ENCODE measurements at regions not wholly inside any gene's neighbourhood (a gene's known extent, or its start where the extent isn't known, plus 50 kb on each side); places are given as distances from the start of the nearest gene placed in this dataset.
"Not testable (repeated sequence)": the region's sequence is repeated elsewhere in the genome, so short reads cannot be mapped to it uniquely, and the experiment has no call there.

DNA sequence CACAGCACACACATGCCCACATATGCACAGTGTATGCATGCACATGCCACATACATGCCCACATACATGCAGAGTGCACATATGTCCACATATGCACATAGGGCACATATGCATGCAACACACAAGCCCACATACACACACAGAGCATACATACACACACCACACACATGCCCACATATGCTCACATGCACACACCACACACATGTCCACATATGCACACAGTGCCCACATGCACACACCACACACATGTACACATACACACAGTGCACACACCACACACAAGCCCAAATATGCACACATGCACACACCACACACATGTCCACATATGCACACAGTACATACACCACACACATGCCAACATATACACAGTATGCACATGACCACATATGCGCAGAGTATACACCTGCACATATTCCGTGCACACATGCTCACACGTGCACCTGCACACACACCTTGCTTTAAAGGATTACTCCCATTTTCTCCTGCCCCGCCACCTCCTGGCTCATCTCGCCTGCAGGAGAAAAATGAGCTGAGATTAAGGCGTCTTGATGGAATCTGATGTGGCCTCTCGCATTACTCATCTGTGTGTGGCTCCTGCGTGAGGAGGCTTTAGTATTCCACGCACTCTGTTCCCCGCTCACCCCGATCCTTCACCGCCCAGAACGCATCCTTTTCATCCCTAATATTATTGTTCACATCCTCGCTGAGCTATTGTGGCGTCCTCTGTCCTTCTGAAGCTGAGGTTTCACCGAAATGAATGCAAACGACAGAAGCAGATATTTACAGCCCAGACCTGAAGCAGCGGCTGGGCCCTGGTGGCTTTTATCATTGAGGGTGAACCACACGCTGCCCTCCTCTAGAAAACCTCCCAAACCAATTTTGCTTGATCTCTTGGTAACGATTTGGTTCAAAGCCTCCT, 182.7 kb downstream of the OLFM1 start:
- DNase-seq (ENCODE audit: low read depth in 3 of 3, low spot score in 2 of 3) = no peak

DNA sequence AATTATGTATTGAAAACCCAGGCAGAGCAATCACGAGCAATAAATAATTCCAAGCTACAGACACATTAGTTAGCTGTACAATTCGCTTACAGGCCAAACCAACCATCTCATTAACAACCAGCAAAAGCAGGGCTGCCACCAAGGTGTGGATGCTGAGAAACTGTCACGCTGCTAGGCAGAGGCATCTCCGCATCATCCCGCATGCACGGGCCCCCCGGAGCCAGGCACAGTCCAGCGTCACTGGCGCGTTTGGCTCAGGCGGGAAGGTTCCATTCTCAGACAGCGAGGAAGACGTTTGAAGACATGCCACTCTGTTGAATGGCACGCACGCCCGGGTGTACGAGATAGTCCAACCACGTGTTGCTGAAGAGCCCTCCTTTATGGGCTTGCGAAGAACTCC, 184.0 kb downstream of the OLFM1 start:
- DNase-seq (ENCODE audit: low read depth in 3 of 3, low spot score in 2 of 3) = no peak

DNA sequence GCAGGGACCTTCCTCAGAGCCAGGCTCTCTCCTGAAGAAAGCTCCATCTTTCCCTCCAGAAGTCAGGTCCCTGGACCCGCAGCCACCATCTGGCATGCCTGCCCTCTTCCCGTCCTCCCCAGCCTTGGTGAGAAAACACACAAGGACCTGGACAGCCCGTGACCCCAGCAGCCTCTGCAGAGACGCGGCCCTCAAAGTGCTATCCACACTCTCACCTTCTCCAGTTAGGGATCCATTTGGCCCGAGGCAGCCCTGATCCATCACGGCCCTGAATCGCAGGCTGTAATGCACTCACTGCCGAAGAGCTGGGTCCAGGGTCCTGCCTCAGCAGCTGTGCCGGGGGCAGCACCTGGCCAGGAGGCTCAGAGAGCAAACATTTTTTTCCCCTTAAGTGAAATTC, 185.1 kb downstream of the OLFM1 start:
- DNase-seq (ENCODE audit: low read depth in 3 of 3, low spot score in 2 of 3) = no peak

DNA sequence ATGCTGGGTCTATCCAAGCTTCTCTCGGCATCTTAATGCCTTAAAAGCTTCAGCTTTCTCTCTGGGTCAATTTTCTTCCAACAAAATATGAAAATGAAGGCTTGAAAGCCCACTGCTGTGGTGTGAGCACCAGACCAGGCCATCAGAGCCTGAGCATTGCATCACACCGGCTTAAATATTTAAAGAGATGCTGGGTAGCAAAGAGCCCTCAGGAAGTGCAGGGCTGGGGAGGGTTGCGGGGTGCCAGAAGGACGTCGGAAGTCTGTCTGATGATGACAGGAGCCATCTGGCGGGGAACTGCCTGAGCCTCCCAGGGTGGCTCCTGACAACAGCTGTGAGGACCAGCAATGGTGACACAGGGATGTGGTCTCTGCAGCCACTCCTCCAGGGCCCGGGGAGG, 185.5 kb downstream of the OLFM1 start:
- DNase-seq (ENCODE audit: low read depth in 3 of 3, low spot score in 2 of 3) = peak in 1 of 3 donors; percentile 19

DNA sequence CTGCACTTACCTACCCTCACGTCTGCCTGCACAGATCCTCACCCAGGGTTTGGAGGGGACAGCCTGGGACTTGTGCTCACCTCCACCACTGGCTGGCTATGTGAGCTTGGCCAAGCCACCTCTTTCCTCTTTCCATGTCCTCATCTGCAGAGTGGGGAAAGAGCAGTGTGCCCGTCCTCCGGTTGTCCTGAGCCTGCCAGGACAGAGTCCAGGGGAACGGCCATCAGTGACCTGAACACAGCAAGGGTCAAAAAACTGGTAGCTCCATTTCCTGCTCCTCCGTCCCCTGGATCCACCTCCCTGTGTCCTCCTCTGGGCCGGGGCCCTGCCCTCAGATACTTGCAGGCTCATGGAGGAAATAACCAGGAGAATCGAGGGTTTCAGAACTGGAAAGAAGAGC, 187.7 kb downstream of the OLFM1 start:
- no peak for DNase-seq (ENCODE audit: low read depth in 3 of 3, low spot score in 2 of 3)

DNA sequence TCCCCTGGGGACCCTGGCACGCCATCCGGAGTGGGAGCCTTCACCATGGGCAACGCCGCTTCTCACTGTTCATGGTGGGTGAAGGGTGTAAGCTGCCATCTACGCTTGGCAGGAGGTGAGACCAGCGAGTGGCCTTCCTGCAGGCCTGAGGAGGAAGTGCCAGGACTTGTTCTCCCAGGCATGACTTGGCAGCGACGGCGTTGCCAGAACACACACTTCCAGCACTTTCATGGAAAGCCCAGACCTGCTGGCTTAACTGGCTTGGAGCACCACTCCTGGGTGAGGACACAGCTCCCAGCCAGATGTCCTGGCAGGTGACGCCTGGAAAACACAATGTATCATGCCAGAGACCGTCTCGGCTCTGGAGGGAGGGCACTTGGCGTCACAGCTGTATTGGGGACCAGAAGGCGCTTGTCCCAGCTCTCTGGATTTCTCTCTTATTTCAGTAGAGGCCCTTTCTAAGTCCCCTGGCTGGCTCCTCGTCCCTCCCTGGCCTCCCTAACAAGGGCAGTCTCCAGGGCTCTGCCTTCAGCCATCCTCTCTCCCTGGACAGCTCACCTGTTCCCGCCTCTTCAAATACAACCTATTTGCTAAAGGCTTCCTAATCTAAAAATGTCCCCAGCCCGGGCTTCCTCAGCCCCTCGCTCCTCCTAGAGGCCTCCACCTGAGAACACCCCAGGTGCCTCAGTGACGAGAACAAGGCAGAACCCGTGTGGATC, 188.3 kb downstream of the OLFM1 start:
- DNase-seq (ENCODE audit: low read depth in 3 of 3, low spot score in 2 of 3) = no peak

DNA sequence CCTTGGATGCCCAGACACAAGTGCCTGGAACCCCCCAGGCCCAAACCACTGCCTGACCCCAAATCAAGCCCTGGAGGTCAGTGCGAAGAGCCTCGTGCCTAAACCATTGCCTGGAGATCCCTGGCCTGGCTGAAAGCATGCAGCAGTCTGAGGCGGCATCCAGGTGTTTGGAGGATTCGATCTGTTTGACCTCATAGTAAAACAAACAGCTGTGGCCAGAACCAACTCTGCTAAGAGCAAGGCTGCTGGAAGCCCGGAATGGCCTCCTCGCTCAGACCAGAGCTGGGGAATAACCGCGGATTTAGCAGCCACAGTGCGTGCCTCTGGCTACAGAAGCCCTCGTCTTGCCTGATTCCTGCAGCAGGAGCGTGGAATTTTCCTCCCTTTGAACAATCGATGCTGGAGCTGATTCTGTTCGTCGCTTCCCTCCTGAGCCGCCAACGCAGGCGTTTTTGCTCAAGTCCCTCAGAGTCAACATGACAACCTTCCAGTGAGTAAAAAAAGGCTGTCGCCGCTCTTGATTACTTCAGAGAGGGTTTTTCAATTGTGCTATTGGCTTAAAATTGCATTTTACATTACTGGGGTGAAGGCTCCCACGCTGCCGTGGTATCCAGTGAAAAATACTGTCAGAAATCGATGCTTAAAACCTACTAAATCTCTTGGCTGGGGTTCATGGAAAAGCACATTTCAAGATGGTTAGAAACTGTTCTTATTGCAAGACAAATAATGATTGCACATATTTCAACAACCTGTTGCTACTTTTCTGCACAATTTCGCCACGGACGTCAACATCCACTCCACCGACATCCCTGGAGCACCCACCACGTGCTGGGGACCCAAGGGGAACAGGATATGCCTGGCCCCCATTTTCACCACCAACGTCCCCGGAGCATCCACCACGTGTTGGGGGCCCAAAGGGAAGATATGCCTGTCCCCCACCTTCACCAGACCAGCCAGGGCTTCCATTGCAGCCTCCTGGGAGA, 190.0 kb downstream of the OLFM1 start:
- DNase-seq (ENCODE audit: low read depth in 3 of 3, low spot score in 2 of 3) = no peak

DNA sequence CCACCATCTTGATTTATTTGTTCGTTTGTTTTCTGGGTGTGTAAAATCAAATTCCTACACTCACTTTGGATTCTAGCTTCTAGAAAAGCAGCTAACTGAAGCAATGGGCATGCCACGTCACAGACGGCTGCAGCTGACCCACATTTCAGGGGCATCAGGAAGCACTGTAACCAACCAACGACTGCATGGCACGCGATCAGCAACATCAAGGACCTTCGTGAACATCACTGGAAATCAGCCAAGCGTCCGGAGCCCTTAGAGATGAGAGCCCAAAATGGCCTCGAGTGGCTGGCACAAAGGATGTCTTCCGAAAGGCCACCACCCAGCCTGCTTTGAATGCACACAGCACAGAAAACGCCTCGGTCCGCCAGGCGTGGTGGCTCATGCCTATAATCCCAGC, 191.1 kb downstream of the OLFM1 start:
- no peak for DNase-seq (ENCODE audit: low read depth in 3 of 3, low spot score in 2 of 3)

DNA sequence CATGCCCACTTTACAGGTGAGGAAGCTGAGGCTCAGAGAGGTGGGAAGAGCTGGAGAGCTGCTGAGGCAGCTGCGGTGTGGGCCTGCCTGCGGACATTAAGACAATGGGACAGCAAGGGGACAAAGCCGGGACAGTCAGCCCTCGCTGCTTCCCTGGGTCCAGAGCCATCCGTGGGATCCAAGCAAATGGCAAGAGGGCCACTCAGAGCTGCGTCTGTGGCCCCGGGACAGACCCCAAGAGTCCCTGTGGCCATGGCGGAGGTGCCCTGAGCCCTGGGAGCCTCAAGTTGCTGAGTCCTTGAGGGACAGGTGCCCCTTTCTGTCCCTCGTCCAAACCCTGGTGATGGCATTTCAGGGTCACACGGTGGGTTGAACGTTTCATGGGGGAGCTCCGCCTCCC, 191.9 kb downstream of the OLFM1 start:
- DNase-seq (ENCODE audit: low read depth in 3 of 3, low spot score in 2 of 3) = no peak

DNA sequence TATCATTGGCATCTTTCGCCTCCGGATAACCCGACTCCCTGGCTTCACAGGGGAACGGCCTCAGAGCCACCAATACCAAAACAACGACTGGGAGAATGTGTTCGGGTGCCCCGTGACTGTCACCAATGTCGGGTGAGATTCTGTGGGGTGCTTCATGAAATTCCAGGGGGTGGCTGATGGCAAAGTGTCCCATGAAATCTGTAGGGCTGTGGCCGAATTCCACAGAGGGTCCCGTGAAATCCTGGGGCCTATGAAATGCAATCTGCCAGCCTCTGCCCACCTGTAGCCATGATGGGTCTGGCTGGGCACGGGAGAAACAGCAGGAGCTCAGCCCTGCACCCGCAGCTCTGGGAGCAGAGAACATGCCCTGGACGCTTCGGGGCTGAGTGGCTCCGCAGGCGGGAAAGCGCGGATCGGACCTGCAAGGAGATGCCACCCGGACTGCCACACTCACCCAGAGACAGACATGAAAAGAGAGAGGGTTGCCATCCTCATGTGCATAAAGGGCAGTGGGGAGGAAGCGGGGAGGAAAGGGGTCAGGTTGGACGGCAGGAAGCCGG, 192.4 kb downstream of the OLFM1 start:
- DNase-seq (ENCODE audit: low read depth in 3 of 3, low spot score in 2 of 3) = no peak

DNA sequence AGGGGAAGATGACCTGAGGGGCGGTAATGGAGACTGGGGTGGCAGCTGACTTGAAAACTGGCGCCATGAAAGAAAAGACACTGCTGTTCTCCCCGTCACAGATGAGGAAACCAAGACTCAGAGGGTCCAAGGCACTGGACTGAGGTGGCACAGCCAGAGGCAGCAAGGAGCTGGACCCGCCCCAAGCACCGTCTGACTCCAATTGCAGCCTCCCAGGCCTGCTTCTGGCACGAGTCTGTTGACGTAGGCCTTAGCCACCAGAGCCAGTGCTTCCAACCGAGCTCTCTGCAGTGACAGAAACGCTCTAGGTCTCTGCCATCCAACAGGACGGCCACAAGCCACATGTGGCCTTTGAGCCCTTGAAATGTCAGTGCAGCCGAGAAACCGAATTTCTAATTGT, 193.2 kb downstream of the OLFM1 start:
- DNase-seq (ENCODE audit: low read depth in 3 of 3, low spot score in 2 of 3) = no peak

DNA sequence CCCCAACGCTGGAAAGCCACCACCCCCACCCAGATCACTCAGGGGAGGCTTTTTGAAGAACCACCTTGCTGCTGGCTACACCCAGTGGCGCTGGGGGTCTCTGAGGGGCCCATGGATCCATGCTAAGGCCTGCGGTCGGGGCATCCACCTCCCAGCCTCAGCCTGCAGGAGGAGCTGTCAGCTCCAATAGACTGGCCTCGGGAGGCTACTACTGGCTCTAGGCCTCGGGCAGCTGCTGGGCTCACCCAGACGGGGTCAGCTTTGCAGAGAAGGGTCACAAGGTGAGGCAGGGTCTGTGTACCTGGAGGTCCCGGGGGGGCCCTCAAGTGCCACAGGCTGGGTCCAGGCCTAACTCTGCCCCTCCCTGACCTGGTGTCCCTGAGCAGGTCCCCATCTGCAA, 193.7 kb downstream of the OLFM1 start:
- DNase-seq (ENCODE audit: low read depth in 3 of 3, low spot score in 2 of 3) = no peak

DNA sequence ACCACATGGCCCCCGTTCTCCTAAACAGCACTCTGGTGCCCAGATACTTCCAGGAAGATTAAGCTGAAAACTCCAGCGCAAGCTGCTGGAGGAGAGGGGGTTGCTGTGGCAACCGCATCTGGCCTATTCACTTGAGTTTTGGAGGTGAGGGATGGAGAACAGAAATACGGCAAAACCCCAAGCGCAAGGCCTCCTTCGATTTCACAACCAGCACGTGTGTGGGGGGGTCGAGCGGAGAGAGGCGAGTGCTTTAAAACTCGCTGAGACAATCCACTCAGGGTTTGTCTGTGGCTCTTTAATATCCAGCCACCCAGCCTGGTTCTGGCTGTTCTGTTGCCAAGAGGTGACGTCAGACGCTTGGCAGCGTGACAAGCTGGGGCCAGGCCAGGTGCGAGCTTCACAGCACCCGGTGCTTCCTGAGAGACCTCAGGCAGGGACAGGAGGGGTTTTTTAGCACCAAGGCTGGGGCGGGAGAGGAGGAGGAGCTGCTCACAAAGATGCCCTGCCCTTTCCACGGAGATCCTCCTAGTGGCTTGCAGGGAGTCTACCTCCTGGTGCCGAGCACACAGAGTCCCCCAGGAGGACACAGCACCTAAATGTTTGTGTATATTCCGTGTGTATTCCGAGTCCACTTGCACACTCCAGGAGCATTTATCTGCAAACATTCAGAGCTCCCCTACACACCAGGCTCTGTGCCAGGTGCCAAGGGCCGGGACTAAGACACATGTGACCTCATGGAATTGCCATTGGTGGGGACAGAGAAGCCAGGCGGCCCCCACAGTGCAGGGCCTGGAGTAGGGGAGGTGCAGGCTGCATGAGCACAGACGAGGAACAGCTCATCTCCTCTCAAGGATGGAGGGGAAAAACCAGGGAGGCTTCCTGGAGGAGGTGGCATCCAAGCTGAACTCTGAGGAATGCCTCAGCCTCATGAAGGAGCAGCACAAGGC, 194.6 kb downstream of the OLFM1 start:
- peak in 1 of 3 donors; percentile 18 for DNase-seq (ENCODE audit: low read depth in 3 of 3, low spot score in 2 of 3)

DNA sequence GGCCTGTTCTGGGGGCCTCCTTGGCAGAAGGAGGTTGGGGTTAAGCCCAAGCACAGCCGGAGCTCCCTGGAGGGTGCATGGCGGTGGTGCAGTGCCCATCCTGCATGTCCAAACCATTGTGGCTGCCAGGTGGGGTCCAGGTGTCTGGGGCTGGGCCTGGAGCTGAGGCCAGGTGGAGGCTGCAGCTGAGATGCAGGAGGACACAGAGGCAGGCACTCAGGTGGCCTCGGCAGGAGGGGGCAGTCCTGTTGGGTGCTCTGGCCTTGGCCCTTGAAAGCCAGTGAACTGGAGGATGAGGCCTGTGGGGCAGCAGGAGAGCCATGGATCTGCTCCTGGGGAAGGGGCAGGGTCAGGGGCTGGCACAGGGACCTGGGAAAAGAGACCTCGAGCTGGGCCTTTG, 195.3 kb downstream of the OLFM1 start:
- no peak for DNase-seq (ENCODE audit: low read depth in 3 of 3, low spot score in 2 of 3)

DNA sequence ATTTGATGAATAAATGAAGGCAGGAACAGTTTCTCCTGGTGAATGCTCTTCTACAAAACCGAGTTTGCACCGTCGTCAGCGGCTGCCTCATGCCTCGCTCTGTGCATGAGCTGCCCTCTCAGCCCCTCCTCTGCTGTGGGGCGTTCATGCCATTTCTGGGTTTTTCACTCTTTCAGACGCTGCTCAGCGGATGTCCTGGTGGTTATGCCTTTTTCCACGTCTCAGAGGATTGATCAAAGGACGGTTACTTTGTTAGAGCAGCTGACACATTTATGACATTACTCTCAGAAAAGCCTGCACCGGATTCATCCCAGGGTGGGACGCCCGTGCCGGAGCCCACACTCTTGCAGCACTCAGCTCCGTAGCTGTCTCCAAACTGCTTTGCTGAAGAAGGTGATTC, 195.9 kb upstream of the PPP1R26 start:
- no peak for DNase-seq (ENCODE audit: low read depth in 3 of 3, low spot score in 2 of 3)

DNA sequence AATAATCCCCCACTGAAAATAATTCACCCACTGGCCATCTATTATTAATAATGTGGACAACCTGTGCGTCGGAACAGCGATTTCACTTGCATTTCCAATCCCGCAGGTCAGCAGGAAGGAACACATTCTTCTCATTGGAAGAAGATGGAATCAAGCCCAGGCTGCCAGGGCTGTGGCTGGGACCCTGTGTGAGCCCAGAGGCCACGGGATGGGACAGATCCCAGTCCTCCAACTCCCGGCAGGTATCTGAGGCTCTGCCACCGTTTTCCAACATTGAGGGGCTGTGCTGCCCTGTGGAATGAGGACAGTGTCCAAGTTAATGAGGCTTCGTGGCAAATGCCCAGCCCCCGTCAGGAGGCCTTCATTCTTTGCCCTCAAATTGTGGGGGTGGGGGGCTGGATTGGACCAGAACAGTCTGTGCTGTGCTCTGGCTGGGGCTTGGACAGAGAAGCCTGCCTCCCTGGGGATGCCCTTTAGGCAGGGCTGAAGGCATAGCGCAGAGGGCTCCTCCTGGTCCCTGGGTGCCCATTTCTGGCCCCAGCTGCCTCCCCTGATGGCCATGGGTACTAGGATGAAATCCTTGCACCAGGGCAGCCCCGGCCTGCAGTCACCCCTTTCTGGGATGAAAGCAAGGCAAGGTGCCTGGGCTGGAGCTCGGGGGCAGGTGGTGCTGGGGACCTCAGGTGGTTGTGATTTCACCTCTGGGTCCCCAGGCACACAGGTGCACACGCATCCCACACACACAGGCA, 195.0 kb upstream of the PPP1R26 start:
- no peak for DNase-seq (ENCODE audit: low read depth in 3 of 3, low spot score in 2 of 3)

DNA sequence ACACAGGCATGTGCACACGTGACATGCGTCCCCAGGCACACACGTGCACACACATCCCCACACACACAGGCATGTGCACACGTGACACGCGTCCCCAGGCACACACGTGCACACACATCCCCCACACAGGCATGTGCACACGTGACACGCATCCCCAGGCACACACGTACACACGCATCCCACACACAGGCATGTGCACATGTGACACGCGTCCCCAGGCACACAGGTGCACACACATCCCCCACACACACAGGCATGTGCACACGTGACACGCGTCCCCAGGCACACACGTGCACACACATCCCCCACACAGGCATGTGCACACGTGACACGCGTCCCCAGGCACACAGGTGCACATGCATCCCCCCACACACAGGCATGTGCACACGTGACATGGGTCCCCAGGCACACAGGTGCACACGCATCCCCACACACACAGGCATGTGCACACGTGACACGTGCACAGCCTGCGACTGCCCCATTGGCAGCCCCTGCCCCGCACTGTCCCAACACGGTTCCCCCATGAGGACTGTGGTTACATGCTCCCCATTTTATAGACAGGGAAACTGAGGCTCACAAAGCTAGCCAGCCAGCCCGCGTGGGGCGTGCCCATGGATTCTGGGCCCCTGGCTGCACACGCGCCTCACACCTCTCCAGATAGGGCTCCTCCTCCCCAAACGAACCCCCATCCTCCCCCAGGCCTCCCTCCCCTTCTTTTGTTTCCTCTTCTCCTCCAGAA, 193.2 kb upstream of the PPP1R26 start:
- not testable (repeated sequence) for DNase-seq (ENCODE audit: low read depth in 3 of 3, low spot score in 2 of 3)

DNA sequence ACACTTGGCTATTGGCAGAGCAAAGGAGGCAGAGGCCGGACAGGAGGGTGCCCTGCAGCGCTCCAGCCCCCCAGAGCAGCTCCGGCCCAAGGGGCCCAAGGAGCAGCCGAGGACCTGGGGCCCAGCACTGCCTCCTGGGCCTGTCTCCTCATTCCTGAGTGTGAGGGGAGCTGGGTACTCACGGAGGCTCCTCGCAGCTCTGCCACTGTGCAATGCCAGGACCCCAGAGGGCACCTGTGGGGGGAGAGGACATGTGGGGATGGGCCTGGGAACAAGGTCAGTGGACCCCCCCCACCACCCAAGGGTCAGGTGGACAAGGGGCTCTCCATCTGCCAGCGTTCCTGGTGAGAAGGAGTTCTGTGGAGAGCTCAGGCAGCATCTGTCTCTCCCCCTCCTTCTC, 192.6 kb upstream of the PPP1R26 start:
- no peak for DNase-seq (ENCODE audit: low read depth in 3 of 3, low spot score in 2 of 3)

Measured in right renal cortex interstitium (tissue), 3 donors.